ENCODE measurements at regions not wholly inside any gene's neighbourhood (a gene's known extent, or its start where the extent isn't known, plus 50 kb on each side); places are given as distances from the start of the nearest gene placed in this dataset.

- no peak for DNase-seq
Measured at GRCh38 chr1:212192261-212192998, 92.8 kb upstream of the PPP2R5A start.

DNA sequence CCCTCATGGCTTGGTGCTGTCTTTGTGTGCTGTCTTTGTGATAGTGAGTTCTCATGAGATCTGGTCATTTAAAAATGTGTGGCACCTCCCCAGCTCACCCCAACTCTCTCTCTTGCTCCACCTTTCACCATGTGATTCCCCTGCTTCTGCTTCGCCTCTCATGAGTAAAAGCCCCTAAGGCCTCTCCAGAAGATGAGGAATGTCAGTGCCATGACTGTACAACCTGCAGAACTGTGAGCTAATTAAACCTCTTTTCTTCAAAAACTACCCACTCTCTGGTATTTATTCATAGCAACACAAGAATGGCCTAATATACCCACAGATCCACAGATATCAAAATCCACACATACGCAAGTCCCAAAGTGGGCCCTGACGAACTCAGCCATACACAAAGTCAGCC, 88.9 kb upstream of the PPP2R5A start:
- no peak for DNase-seq

DNA sequence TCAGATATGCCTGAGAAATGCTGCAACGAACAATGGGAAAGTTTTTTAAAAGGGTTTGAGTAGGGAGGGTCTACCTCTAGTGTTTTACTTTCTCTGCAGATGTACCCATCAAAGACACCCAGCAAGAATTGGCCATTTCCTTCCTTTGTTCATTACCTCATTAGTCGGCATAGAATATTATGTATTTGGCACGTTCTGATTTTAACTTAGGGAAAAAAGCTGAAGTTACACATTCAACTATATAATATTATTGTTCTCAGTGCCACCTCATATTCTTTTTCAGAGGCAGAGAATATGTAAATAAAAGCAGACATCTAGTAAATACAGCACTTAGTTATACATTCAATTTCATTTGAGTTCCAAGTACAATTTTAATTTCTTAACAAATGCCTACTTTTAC, 83.7 kb upstream of the PPP2R5A start:
- no peak for DNase-seq

- DNase-seq = no peak
Measured at GRCh38 chr1:212203630-212204029, 81.6 kb upstream of the PPP2R5A start.

- no peak for DNase-seq
Measured at GRCh38 chr1:212205006-212205405, 80.2 kb upstream of the PPP2R5A start.

GRCh38 chr1:212205843-212206242, 79.4 kb upstream of the PPP2R5A start:
- DNase-seq = no peak

GRCh38 chr1:212207118-212207517, 78.1 kb upstream of the PPP2R5A start:
- no peak for DNase-seq

- no peak for DNase-seq
Measured at GRCh38 chr1:212207822-212208520, 77.2 kb upstream of the PPP2R5A start.

DNA sequence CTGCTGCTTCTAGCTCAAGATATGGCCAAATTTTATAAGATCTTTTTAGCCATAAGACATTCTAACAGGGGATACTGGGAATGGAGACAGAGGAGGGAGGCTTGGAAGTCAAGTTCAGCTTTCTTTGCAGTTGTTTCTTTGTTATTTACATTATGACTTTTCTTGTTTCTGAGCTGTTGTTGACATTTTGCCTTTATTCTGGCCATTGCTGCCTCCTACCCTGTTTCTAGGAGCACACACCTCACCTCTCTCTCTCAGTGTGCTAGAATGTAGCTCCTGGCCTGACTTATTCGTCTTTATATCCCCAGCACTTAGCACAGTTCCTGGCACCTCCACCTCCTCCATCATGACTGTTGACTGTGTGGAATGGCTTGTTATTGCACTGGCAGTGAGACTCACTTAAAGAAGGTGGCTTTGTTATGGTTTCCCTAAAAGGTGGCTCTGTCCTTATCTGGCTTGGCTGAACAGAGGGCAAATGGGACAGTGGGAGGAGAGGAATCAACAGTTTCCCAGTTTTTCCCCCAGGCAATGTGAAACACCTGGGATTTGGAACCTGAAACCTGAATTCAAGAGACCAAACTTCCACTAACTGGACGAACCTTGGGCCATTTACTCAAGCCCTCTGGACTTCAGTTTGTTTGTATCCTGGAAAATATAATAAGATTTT, 76.1 kb upstream of the PPP2R5A start:
- DNase-seq = no peak

GRCh38 chr1:212211371-212211770, 73.8 kb upstream of the PPP2R5A start:
- no peak for DNase-seq

DNA sequence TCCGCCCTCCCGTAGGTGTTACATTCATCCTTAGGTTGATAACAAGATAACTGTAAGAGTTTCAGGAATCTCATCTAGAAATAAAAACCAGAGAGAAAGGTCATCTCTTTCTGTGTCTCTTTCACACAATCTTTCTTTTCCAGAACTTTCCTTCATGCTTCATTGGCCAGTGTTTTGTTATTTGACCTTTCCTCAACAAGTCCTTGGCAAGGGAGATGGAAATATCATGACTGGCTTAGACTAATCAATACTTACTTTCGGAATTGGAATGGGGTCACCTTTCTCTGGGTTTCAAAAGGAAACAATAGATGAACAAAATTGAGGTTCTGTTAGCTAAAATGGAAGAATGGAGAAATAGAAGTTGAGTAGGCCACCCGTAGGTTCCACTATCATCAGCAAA, 72.9 kb upstream of the PPP2R5A start:
- no peak for DNase-seq

DNA sequence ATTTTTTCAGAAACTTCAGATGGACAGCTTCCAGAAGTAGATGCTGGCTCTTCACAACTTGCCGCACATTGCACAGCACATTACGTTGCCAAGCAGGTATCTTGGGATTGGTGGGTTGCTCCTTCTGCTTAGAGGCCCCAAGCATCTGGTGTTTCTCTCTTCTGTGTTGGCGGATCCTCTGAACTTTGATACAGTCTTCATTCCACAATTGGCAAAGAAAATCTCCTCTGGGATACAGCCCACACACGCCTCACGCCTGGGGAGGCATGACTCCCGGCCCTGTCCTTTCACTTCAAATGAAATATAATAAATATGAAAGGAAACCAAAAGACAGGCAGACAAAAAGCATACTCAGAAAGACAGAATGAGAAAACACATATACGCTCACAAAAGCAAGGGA, 72.3 kb upstream of the PPP2R5A start:
- DNase-seq = no peak

- no peak for DNase-seq
Measured at GRCh38 chr1:212213784-212214183, 71.4 kb upstream of the PPP2R5A start.

DNA sequence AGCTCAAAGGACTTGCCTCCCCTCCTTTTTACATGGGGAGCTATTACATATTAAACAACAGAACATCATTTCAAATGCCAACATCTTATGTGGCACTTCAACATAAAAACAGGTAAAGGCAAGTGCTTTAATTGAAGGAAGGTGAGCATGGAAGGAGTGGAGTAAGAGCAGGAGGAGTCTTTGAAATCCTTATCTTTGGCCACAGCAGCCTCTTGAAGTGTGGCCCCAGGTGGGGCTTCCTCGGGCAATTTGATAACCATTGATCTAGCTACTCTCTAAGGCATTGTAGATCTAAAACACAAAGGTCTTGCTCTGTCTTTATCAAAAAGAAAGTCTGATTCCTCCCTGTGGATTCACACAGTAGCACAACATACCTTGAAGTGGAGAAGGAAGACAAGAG, 70.9 kb upstream of the PPP2R5A start:
- DNase-seq = no peak

- DNase-seq = no peak
Measured at GRCh38 chr1:212215910-212216309, 69.3 kb upstream of the PPP2R5A start.

GRCh38 chr1:212217633-212218032, 67.6 kb upstream of the PPP2R5A start:
- no peak for DNase-seq

DNA sequence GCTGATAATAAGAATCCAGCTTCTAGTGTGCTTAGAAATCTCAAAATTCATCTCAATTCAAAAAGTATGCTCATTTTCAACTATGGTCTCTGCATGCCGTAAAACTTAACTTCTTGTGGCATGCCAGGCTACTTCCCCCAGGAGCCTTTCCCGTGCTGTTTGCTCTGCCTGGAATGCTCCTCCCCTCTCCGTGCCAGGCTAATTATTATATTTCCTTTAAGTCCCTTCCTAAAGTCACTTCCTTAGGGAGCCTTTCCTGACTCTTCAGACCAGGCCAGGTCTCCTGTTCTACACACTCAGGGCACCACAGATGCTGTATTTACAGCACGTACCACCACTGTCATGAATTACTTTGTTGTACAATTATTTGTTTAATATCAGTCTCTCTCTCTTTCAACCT, 67.1 kb upstream of the PPP2R5A start:
- no peak for DNase-seq

DNA sequence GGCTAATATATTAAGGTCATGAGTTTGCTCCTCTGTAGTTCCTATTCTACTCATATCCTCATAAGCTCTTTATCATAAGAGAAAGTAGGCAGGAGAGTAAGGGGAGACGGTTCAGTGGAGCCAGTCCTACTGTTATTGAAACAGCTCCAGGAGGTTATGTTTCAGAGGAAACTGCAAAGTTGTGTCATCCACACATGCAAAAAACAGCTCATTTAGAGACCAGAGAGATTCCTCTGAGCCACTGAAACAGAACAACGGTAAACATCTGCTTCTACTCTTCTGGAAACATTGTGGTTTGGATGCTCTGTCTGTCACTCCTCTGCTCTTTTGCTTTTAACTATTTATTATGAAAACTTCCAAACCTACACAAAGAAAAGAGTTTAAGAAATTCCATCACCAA, 66.3 kb upstream of the PPP2R5A start:
- no peak for DNase-seq

- no peak for DNase-seq
Measured at GRCh38 chr1:212219679-212220463, 65.3 kb upstream of the PPP2R5A start.

- no peak for DNase-seq
Measured at GRCh38 chr1:212221801-212222200, 63.4 kb upstream of the PPP2R5A start.

DNA sequence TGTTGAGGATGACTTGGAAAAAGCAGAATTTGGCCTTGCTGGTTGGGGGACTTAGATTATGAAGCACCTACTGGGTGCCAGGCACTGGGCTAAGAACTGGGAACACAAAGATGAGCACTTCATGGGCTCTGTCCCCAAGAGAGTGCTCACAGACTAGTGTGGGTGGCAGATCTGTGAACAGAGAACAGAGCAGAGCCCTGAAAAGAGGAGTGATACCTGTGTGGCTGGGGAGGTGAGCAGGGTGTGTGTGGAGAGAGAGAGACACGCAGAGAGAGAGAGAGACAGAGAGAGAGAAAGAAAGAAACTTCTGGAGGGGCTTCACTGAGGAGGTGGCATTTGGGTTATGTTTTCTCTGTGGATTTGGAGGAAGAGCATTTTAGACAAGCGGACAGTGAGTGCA, 61.1 kb upstream of the PPP2R5A start:
- no peak for DNase-seq

GRCh38 chr1:212225416-212225815, 59.8 kb upstream of the PPP2R5A start:
- peak; percentile 2 for DNase-seq

DNA sequence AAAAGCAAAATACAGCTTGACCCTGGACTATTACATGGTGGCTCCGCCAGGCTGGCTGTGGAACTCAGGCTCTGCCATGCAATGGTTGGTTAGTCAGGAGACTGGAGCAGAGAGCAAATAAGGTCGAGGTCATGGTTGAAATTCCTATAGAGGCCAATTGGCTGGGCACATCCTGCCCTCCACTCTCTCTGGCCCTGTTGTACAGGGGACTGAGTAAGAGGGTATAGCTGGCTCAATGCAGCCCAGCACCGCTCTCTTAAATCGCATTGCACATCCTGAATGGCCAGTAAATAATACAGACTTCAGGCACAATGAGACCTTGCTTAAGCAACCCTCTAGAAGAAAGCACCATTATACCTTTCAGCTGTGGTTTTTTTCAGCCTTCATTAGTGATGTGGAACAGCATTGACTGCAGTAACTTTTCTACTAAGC, 59.3 kb upstream of the PPP2R5A start:
- DNase-seq = no peak

All from activated T-cell treated with anti-CD3 and anti-CD28 coated beads for 4 hours (primary cell).